ENCODE measurements at regions not wholly inside any gene's neighbourhood (a gene's known extent, or its start where the extent isn't known, plus 50 kb on each side); places are given as distances from the start of the nearest gene placed in this dataset.

DNA sequence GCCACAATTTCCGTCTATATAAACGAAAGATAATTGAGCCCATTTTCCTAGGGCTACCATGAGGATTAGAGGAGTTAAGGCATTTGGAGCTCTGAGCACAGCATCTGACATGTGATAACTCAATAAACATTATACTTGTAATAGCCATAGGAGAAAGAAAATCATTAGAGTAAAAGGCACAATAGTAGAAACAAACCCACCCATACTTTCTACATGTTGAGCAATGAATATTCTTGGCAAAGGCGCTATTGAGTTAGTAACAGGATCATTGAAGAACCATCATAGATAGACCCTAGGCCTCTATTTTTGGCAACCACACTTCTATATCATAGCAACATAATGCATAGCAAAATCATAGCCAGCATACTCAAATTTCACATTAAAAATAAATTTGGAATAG lies 664.1 kb downstream of the NOVA1 start:
- Histone ChIP-seq H3K27ac (ENCODE audit: low read depth, low read length) (no peak overlapping the region), H4K20me1 (ENCODE audit: control insufficient read depth, insufficient read depth, low read depth, low read length) (no peaks in the 10 kb centered on the region), H3K4me2 (ENCODE audit: low read length) (no peak overlapping the region), H3K4me1 (ENCODE audit: control insufficient read depth, low read length) (no peaks in the 10 kb centered on the region), H3K9me3 (ENCODE audit: control insufficient read depth, insufficient read depth, low read length) (no peaks in the 10 kb centered on the region; the same call in 1 of the 2 replicates), H3K36me3 (ENCODE audit: control insufficient read depth, low read length) (no peaks in the 10 kb centered on the region), H3K9me2 (replicated peaks; ENCODE audit: control insufficient read depth, low read length) (no peaks in the 10 kb centered on the region), H3F3A (ENCODE audit: control insufficient read depth, insufficient read depth) (no peaks in the 10 kb centered on the region), H3K79me2 (ENCODE audit: control insufficient read depth, low read length) (no peaks in the 10 kb centered on the region), H3K4me3 (ENCODE audit: low read length) (no peak overlapping the region), H3K27me3 (ENCODE audit: control insufficient read depth, low read length) (no peaks in the 10 kb centered on the region)
- TF ChIP-seq, protein P1, sequence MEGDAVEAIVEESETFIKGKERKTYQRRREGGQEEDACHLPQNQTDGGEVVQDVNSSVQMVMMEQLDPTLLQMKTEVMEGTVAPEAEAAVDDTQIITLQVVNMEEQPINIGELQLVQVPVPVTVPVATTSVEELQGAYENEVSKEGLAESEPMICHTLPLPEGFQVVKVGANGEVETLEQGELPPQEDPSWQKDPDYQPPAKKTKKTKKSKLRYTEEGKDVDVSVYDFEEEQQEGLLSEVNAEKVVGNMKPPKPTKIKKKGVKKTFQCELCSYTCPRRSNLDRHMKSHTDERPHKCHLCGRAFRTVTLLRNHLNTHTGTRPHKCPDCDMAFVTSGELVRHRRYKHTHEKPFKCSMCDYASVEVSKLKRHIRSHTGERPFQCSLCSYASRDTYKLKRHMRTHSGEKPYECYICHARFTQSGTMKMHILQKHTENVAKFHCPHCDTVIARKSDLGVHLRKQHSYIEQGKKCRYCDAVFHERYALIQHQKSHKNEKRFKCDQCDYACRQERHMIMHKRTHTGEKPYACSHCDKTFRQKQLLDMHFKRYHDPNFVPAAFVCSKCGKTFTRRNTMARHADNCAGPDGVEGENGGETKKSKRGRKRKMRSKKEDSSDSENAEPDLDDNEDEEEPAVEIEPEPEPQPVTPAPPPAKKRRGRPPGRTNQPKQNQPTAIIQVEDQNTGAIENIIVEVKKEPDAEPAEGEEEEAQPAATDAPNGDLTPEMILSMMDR (IDR thresholded peaks at IDR 0.05; ENCODE audit: low read depth, low read length, poor library complexity, severe bottlenecking), result no peak
- no peak for TF ChIP-seq EZH2phosphoT487 (IDR thresholded peaks at IDR 0.05; ENCODE audit: borderline replicate concordance, low read length)

DNA sequence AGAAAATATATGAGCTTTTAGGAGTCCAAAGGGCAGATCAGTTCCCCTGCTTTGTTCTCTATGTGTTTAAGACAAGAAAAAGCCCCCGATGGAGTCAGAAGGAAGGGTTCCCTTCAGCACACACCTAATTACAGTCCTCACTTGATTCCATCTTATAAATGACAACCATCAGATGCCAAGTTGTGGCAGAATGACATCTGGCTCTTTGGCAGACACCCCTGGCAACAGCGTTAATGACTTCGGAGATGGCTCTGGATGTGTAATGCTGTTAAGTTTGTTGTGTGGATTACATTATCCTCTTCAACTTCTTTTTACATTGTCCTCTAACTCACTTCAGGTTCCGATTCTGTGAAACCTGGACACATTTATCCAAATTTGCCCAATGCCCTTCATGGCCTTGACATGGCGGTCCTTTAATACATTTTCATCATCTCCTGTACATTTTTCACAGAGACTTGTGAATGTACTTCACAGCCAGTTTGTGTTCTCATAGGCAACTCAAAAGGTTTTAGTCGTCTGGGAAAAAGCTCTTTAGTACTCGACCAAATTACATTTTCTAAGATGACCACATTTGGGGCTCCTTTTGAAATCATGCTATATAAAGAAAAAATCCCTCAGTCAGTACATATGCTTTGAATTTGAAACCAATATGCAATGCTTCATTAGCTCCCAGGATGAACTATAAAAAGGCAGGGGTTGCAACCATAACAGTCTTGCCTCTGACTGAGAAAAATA lies 667.8 kb downstream of the NOVA1 start:
- no peaks in the 10 kb centered on the region for H4K20me1 ChIP-seq (ENCODE audit: control insufficient read depth, insufficient read depth, low read depth, low read length)

DNA sequence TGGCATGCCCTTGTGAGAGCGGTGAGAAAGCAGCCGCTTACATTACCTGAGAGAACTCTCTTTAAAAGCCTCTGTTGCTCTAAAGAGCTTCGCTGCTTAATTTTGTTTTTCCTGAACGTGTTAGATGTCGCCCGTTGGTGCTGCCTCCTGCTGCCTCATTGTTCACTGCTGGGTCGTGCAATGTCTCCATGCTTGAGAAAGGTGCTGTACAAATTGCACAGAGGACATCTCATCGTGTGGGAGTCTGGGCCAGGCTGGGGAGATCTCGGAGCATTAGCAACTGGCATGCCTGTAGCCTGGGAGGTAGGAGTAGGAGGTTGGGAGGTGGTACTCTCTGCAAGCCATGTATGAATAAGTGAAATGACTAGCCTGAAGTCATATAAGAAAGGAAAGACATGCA lies 686.0 kb downstream of the NOVA1 start:
- Histone ChIP-seq H3K79me2 (ENCODE audit: control insufficient read depth, low read length) (no peaks in the 10 kb centered on the region), H3F3A (ENCODE audit: control insufficient read depth, insufficient read depth) (no peaks in the 10 kb centered on the region), H3K4me1 (ENCODE audit: control insufficient read depth, low read length) (no peaks in the 10 kb centered on the region), H3K4me3 (ENCODE audit: low read length) (no peak overlapping the region), H3K9me3 (ENCODE audit: control insufficient read depth, insufficient read depth, low read length) (no peaks in the 10 kb centered on the region), H3K27me3 (ENCODE audit: control insufficient read depth, low read length) (no peaks in the 10 kb centered on the region), H3K27ac (ENCODE audit: low read depth, low read length) (no peak overlapping the region), H4K20me1 (ENCODE audit: control insufficient read depth, insufficient read depth, low read depth, low read length) (no peaks in the 10 kb centered on the region), H3K36me3 (ENCODE audit: control insufficient read depth, low read length) (no peaks in the 10 kb centered on the region), H3K4me2 (ENCODE audit: low read length) (no peak overlapping the region), H3K9me2 (replicated peaks; ENCODE audit: control insufficient read depth, low read length) (no peaks in the 10 kb centered on the region)
- TF ChIP-seq, protein P1 (IDR thresholded peaks at IDR 0.05; ENCODE audit: low read depth, low read length, poor library complexity, severe bottlenecking), result no peak
- TF ChIP-seq EZH2phosphoT487 (IDR thresholded peaks at IDR 0.05; ENCODE audit: borderline replicate concordance, low read length), result no peak

More for the DNA sequence above, 667.8 kb downstream of the NOVA1 start:
- H3K27ac ChIP-seq (ENCODE audit: low read depth, low read length), result no peak overlapping the region
- TF ChIP-seq, protein P1 (IDR thresholded peaks at IDR 0.05; ENCODE audit: low read depth, low read length, poor library complexity, severe bottlenecking), result no peak
- no peak for TF ChIP-seq EZH2phosphoT487 (IDR thresholded peaks at IDR 0.05; ENCODE audit: borderline replicate concordance, low read length)
- no peaks in the 10 kb centered on the region for H3K27me3 ChIP-seq (ENCODE audit: control insufficient read depth, low read length)
- H3K9me2 ChIP-seq (replicated peaks; ENCODE audit: control insufficient read depth, low read length), result no peaks in the 10 kb centered on the region
- no peaks in the 10 kb centered on the region for H3F3A ChIP-seq (ENCODE audit: control insufficient read depth, insufficient read depth)
- H3K4me1 ChIP-seq (ENCODE audit: control insufficient read depth, low read length), result no peaks in the 10 kb centered on the region
- H3K4me3 ChIP-seq (ENCODE audit: low read length), result no peak overlapping the region
- no peaks in the 10 kb centered on the region for H3K79me2 ChIP-seq (ENCODE audit: control insufficient read depth, low read length)
- H3K36me3 ChIP-seq (ENCODE audit: control insufficient read depth, low read length), result no peaks in the 10 kb centered on the region
- no peak overlapping the region for H3K4me2 ChIP-seq (ENCODE audit: low read length)
- H3K9me3 ChIP-seq (ENCODE audit: control insufficient read depth, insufficient read depth, low read length), result peaks cover 2% of the 10 kb centered on the region

Measured in DOHH2 (cell line).